GM12874 (cell line): ENCODE measurements at regions not wholly inside any gene's neighbourhood (a gene's known extent, or its start where the extent isn't known, plus 50 kb on each side); places are given as distances from the start of the nearest gene placed in this dataset.

Source experiments
- CTCF ChIP-seq: IDR thresholded peaks from 2 replicates; pipeline ENCODE4 v1.5.1; 2011; ENCODE audit warnings: low read depth, mild to moderate bottlenecking, control low read depth, low read length, moderate library complexity; ENCODE audit not compliant: insufficient read depth

- TF ChIP-seq CTCF, result no peak
These were observed 196.3 kb downstream of the CSNK1G3 start for GRCh38 chr5:123708074-123708806.

- TF ChIP-seq CTCF, result no peak
These were observed 194.6 kb downstream of the CSNK1G3 start for GRCh38 chr5:123706531-123706930.

- no peak for TF ChIP-seq CTCF
These were observed 193.8 kb downstream of the CSNK1G3 start for GRCh38 chr5:123705741-123706140.

- no peak for TF ChIP-seq CTCF
These were observed 189.7 kb downstream of the CSNK1G3 start for GRCh38 chr5:123701511-123702200.

GRCh38 chr5:123700624-123701287 lies 188.8 kb downstream of the CSNK1G3 start:
- no peak for TF ChIP-seq CTCF

GRCh38 chr5:123699571-123699970 lies 187.6 kb downstream of the CSNK1G3 start:
- no peak for TF ChIP-seq CTCF

- no peak for TF ChIP-seq CTCF
These were observed 185.0 kb downstream of the CSNK1G3 start for GRCh38 chr5:123696921-123697341.
